Mesothelial cell of epicardium (in vitro differentiated cells): ENCODE measurements at regions not wholly inside any gene's neighbourhood (a gene's known extent, or its start where the extent isn't known, plus 50 kb on each side); places are given as distances from the start of the nearest gene placed in this dataset.

ENCODE experiments used
- DNase-seq, 2 experiments: peaks; one replicate each; pipeline ENCODE4 v3.0.0; 2021; ENCODE audit warnings: low spot score in 2 of 2; ENCODE audit not compliant: unreplicated experiment in 2 of 2
- H3K27ac Mint-ChIP-seq: 2 replicates; pipeline ENCODE4 v1.8.0; 2021; ENCODE audit warnings: mixed read lengths
- H3K27me3 Mint-ChIP-seq: 2 replicates; pipeline ENCODE4 v1.8.0; 2021; ENCODE audit warnings: low read depth, mixed read lengths
- H3K36me3 Mint-ChIP-seq: 2 replicates; pipeline ENCODE4 v1.8.0; 2021; ENCODE audit warnings: mixed read lengths
- H3K4me1 Mint-ChIP-seq: 2 replicates; pipeline ENCODE4 v1.8.0; 2021; ENCODE audit warnings: mixed read lengths
- H3K4me3 Mint-ChIP-seq: 2 replicates; pipeline ENCODE4 v1.8.0; 2021; ENCODE audit warnings: mild to moderate bottlenecking, moderate library complexity, mixed read lengths
- H3K9me3 Mint-ChIP-seq: 2 replicates; pipeline ENCODE4 v1.8.0; 2021; ENCODE audit warnings: mixed read lengths
- CTCF ChIP-seq: fragments of 200-600 bp; sonication (generic); IDR thresholded peaks from one replicate; pipeline ENCODE4 v1.5.0; 2021; ENCODE audit warnings: antibody characterized with exemption; ENCODE audit not compliant: unreplicated experiment

GRCh38 chr4:114400531-114400930 lies 198.1 kb upstream of the UGT8 start:
- no peak for TF ChIP-seq CTCF
- Mint-ChIP-seq H3K27ac (no peak overlapping the region), H3K4me3 (no peak overlapping the region), H3K4me1 (peaks cover 17% of the 10 kb centered on the region), H3K9me3 (peaks cover 8% of the 10 kb centered on the region), H3K36me3 (peaks cover 2% of the 10 kb centered on the region), H3K27me3 (peaks cover 1% of the 10 kb centered on the region)
- no peak for DNase-seq

DNA sequence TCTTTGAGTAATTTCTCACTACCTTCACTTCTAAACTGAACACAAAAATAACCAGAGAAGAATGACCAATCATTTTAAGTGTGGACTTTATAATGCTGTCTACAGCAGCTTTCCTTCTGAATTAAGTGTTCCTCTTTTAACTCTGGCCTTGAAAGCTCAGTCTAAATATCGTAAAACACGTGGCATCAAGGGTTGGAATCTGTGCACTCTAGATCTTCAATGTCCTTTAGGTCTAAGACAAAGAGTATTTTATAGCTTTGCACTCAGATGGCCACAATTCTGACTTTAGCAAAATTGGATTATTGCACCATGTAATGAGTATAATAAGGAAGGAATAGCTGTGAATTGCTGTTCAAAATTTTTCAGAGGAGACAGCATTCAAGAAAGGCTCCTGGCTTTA lies 197.1 kb upstream of the UGT8 start:
- peaks cover 17% of the 10 kb centered on the region for H3K4me1 Mint-ChIP-seq
- H3K4me3 Mint-ChIP-seq = no peak overlapping the region
- no peak for DNase-seq
- no peak overlapping the region for H3K27ac Mint-ChIP-seq
- TF ChIP-seq CTCF = no peak
- H3K36me3 Mint-ChIP-seq = peaks cover 2% of the 10 kb centered on the region
- peaks cover 8% of the 10 kb centered on the region for H3K9me3 Mint-ChIP-seq
- H3K27me3 Mint-ChIP-seq = peaks cover 1% of the 10 kb centered on the region

DNA sequence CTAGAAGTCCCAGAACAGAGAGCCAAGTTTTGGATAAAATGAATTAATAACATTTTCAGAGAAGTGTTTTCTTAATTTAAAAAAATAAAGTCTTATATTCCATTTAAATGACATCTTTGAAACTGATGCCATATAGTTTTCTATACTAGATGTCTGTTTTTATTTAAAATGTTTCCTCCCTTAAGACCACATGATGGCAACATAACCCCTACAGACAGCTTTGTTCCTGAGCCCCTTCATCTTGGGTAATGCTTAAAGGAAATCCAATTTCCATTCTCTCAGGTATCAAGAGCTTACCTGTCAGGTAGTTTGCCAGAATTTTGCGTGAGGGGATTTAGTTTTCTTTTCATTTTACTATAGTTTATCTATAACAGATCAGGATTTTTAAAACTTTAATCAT lies 181.4 kb upstream of the UGT8 start:
- no peak overlapping the region for H3K4me3 Mint-ChIP-seq
- peaks cover 3% of the 10 kb centered on the region for H3K36me3 Mint-ChIP-seq
- no peaks in the 10 kb centered on the region for H3K4me1 Mint-ChIP-seq
- peaks cover 11% of the 10 kb centered on the region for H3K9me3 Mint-ChIP-seq
- no peak for DNase-seq
- no peak for TF ChIP-seq CTCF
- no peak overlapping the region for H3K27ac Mint-ChIP-seq
- H3K27me3 Mint-ChIP-seq = no peaks in the 10 kb centered on the region

DNA sequence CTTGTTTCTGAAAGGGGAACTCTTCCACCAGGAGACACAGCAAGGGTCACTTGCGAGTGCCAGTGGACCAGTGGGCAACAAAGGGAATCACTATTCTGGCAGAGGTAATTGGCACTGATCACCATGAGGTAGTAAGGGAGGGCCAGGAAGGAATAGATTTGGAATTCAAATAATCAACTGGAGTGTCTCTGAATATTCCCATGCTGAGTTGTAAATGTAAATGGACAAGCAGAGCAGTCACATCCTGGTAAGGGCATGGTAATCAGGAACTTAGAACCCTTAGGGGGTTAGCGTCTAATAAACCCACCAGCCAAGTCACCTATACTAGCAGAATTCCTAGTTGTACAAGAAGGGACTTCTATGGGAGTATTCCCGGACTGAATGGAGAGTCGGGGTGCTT lies 178.5 kb upstream of the UGT8 start:
- peaks cover 4% of the 10 kb centered on the region for H3K9me3 Mint-ChIP-seq
- no peak overlapping the region for H3K27ac Mint-ChIP-seq
- DNase-seq = no peak
- H3K4me3 Mint-ChIP-seq = no peak overlapping the region
- H3K36me3 Mint-ChIP-seq = no peaks in the 10 kb centered on the region
- H3K4me1 Mint-ChIP-seq = no peaks in the 10 kb centered on the region
- TF ChIP-seq CTCF = no peak
- no peaks in the 10 kb centered on the region for H3K27me3 Mint-ChIP-seq

- H3K4me3 Mint-ChIP-seq = no peak overlapping the region
- peaks cover 28% of the 10 kb centered on the region for H3K9me3 Mint-ChIP-seq
- H3K4me1 Mint-ChIP-seq = no peaks in the 10 kb centered on the region
- no peaks in the 10 kb centered on the region for H3K27me3 Mint-ChIP-seq
- H3K27ac Mint-ChIP-seq = no peak overlapping the region
- DNase-seq = no peak
- no peak for TF ChIP-seq CTCF
- H3K36me3 Mint-ChIP-seq = no peaks in the 10 kb centered on the region
Observed at GRCh38 chr4:114423582-114423981, 175.0 kb upstream of the UGT8 start.

DNA sequence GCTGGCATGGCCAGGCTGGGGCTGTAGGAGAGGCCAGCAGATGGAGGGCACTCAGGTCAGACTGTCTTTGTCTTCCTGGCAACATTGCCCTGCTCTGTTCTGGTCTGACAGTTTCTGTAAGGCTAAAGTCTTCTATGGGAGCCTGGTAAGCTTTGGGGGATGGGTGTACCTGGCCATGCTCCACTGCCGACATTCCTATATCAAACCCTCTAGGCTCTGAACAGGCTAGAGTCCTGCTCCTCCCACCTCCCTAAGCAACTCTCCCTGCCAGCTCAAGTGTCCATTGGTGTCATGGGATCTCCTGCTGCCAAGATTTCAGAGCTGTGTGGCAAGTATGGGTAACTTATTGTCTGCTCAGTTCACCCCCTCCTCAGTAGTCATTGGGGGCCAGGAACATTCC lies 163.5 kb upstream of the UGT8 start:
- no peaks in the 10 kb centered on the region for H3K27me3 Mint-ChIP-seq
- no peak for TF ChIP-seq CTCF
- peaks cover 12% of the 10 kb centered on the region for H3K9me3 Mint-ChIP-seq
- no peak overlapping the region for H3K4me3 Mint-ChIP-seq
- no peaks in the 10 kb centered on the region for H3K4me1 Mint-ChIP-seq
- H3K36me3 Mint-ChIP-seq = no peaks in the 10 kb centered on the region
- no peak overlapping the region for H3K27ac Mint-ChIP-seq
- no peak for DNase-seq
